Prostate gland (tissue), 2 donors: ENCODE measurements at regions not wholly inside any gene's neighbourhood (a gene's known extent, or its start where the extent isn't known, plus 50 kb on each side); places are given as distances from the start of the nearest gene placed in this dataset.

Source experiments
- CTCF ChIP-seq, 4 experiments: fragments of 200-600 bp in 2 of 4; fragments of 450-650 bp in 2 of 4; sonication (generic) in 2 of 4; IDR thresholded peaks; 1 replicate in 3 of 4; 2 replicates in 1 of 4; pipeline ENCODE4 v1.5.1; 2016 to 2019; ENCODE audit warnings: antibody characterized with exemption in 4 of 4, mild to moderate bottlenecking in 2 of 4, moderate library complexity in 2 of 4
- POLR2A ChIP-seq: fragments of 450-650 bp; IDR thresholded peaks from one replicate; pipeline ENCODE4 v1.6.1; 2016; ENCODE audit warnings: antibody characterized with exemption, mild to moderate bottlenecking
- POLR2AphosphoS5 ChIP-seq: sonication (generic); formaldehyde crosslinking; IDR thresholded peaks from one replicate; pipeline ENCODE4 v1.6.1; 2017; ENCODE audit warnings: antibody characterized with exemption

- TF ChIP-seq CTCF (IDR thresholded peaks at IDR 0.05) (no peak), POLR2A (no peak), POLR2AphosphoS5 (no peak)
Observed at GRCh38 chr12:74426091-74426490, 111.5 kb upstream of the ATXN7L3B start.
